NCI-H510A treated with DMSO at 0.1 percent for 48 hours (cell line): ENCODE measurements at regions not wholly inside any gene's neighbourhood (a gene's known extent, or its start where the extent isn't known, plus 50 kb on each side); places are given as distances from the start of the nearest gene placed in this dataset.
A peak's percentile ranks its signal among the peaks of the same experiment; 100 is the strongest.

Experiments used
- DNase-seq: peaks from one replicate; lab custom pipeline; 2025; lab: John Stamatoyannopoulos, UW

- no peak for DNase-seq
Measured at GRCh38 chr3:34183114-34183513, 384.7 kb downstream of the PDCD6IP start.

GRCh38 chr3:34183611-34184340 lies 385.3 kb downstream of the PDCD6IP start:
- peak; percentile 88 for DNase-seq

GRCh38 chr3:34185301-34185700 lies 386.9 kb downstream of the PDCD6IP start:
- DNase-seq, result peak; percentile 55

- DNase-seq, result peak; percentile 14
Measured at GRCh38 chr3:34189133-34189532, 390.7 kb downstream of the PDCD6IP start.

- DNase-seq, result no peak
Measured at GRCh38 chr3:34196914-34197313, 398.5 kb downstream of the PDCD6IP start.

- DNase-seq, result no peak
Measured at GRCh38 chr3:34198309-34198708, 399.9 kb downstream of the PDCD6IP start.

GRCh38 chr3:34200576-34200975 lies 402.1 kb downstream of the PDCD6IP start:
- no peak for DNase-seq

- DNase-seq, result no peak
Measured at GRCh38 chr3:34202975-34203374, 404.5 kb downstream of the PDCD6IP start.

GRCh38 chr3:34203386-34203785 lies 405.0 kb downstream of the PDCD6IP start:
- no peak for DNase-seq

- no peak for DNase-seq
Measured at GRCh38 chr3:34207002-34207401, 408.6 kb downstream of the PDCD6IP start.

GRCh38 chr3:34207806-34208205 lies 409.4 kb downstream of the PDCD6IP start:
- DNase-seq, result no peak

- no peak for DNase-seq
Measured at GRCh38 chr3:34212175-34212574, 413.7 kb downstream of the PDCD6IP start.

GRCh38 chr3:34212656-34213055 lies 414.2 kb downstream of the PDCD6IP start:
- DNase-seq, result peak; percentile 27

- peak; percentile 28 for DNase-seq
Measured at GRCh38 chr3:34213478-34213877, 415.0 kb downstream of the PDCD6IP start.

- DNase-seq, result no peak
Measured at GRCh38 chr3:34216711-34217335, 418.4 kb downstream of the PDCD6IP start.

- no peak for DNase-seq
Measured at GRCh38 chr3:34218706-34219385, 420.4 kb downstream of the PDCD6IP start.

- DNase-seq, result no peak
Measured at GRCh38 chr3:34219556-34219955, 421.1 kb downstream of the PDCD6IP start.

GRCh38 chr3:34225821-34226366 lies 427.5 kb downstream of the PDCD6IP start:
- DNase-seq, result no peak

GRCh38 chr3:34229876-34230275 lies 431.4 kb downstream of the PDCD6IP start:
- DNase-seq, result no peak

GRCh38 chr3:34235096-34235495 lies 436.7 kb downstream of the PDCD6IP start:
- DNase-seq, result no peak

GRCh38 chr3:34237946-34238345 lies 439.5 kb downstream of the PDCD6IP start:
- DNase-seq, result no peak

- no peak for DNase-seq
Measured at GRCh38 chr3:34238407-34238806, 440.0 kb downstream of the PDCD6IP start.

GRCh38 chr3:34239287-34239686 lies 440.9 kb downstream of the PDCD6IP start:
- no peak for DNase-seq
